Tibial nerve (tissue), 4 donors: ENCODE measurements at regions not wholly inside any gene's neighbourhood (a gene's known extent, or its start where the extent isn't known, plus 50 kb on each side); places are given as distances from the start of the nearest gene placed in this dataset.

Experiments used
- CTCF ChIP-seq, 5 experiments: fragments of 200-600 bp in 3 of 5; fragments of 450-650 bp in 2 of 5; sonication (generic) in 3 of 5; IDR thresholded peaks; one replicate each; pipeline ENCODE4 v1.5.1; 2016 to 2019; ENCODE audit warnings: antibody characterized with exemption in 5 of 5, mild to moderate bottlenecking in 3 of 5, moderate library complexity in 2 of 5
- EP300 ChIP-seq, 2 donors: sonication (generic); formaldehyde crosslinking; IDR thresholded peaks; one replicate each; pipeline ENCODE4 v1.6.1; 2017; ENCODE audit warnings: antibody characterized with exemption in 2 of 2, mild to moderate bottlenecking in 1 of 2

- TF ChIP-seq CTCF (IDR thresholded peaks at IDR 0.05) (no peak), EP300 (IDR thresholded peaks at IDR 0.05) (no peak)
These were observed 591.2 kb downstream of the RNF144A start for GRCh38 chr2:7508296-7508943.
